ENCODE measurements at regions not wholly inside any gene's neighbourhood (a gene's known extent, or its start where the extent isn't known, plus 50 kb on each side); places are given as distances from the start of the nearest gene placed in this dataset.

- Histone ChIP-seq H3K27ac (ENCODE audit: low read depth in 1 of 2, low read length in 2 of 2) (no peak overlapping the region), H3K36me3 (ENCODE audit: control insufficient read depth in 1 of 2, insufficient read depth in 2 of 2, low read length in 1 of 2) (no peaks in the 10 kb centered on the region), H3K27me3 (ENCODE audit: control insufficient read depth in 1 of 2, insufficient read depth in 2 of 2, low read length in 1 of 2) (no peaks in the 10 kb centered on the region), H3K4me1 (ENCODE audit: control insufficient read depth in 1 of 2, insufficient read depth in 2 of 2, low read length in 2 of 2) (no peaks in the 10 kb centered on the region), H3K4me3 (ENCODE audit: low read length in 2 of 2) (no peak overlapping the region), H3K9me3 (ENCODE audit: control insufficient read depth, low read length) (no peaks in the 10 kb centered on the region)
- ATAC-seq (ENCODE audit: low FRiP score) (no peak), DNase-seq (no peak)
- 58 to 70% methylated on average over 5 of the region's 5 CpGs for WGBS, 2 donors
- intact Hi-C loops (cut with DNase I): no loop called here
These were observed 246.8 kb upstream of the STXBP5 start for GRCh38 chr6:146957181-146958093.

GRCh38 chr6:146961831-146962230 lies 242.4 kb upstream of the STXBP5 start:
- H3K4me1 ChIP-seq (ENCODE audit: control insufficient read depth in 1 of 2, insufficient read depth in 2 of 2, low read length in 2 of 2): no peaks in the 10 kb centered on the region
- intact Hi-C loops (cut with DNase I): no loop called here
- DNase-seq (no peak), ATAC-seq (ENCODE audit: low FRiP score) (no peak)
- H3K36me3 ChIP-seq (ENCODE audit: control insufficient read depth in 1 of 2, insufficient read depth in 2 of 2, low read length in 1 of 2): no peaks in the 10 kb centered on the region
- H3K4me3 ChIP-seq (ENCODE audit: low read length in 2 of 2): no peak overlapping the region
- no peak overlapping the region for H3K27ac ChIP-seq (ENCODE audit: low read depth in 1 of 2, low read length in 2 of 2)
- 93 to 96% methylated on average over 1 of the region's 1 CpG for WGBS, 2 donors
- peaks cover 2% of the 10 kb centered on the region for H3K9me3 ChIP-seq (ENCODE audit: control insufficient read depth, low read length)
- no peaks in the 10 kb centered on the region for H3K27me3 ChIP-seq (ENCODE audit: control insufficient read depth in 1 of 2, insufficient read depth in 2 of 2, low read length in 1 of 2)

GRCh38 chr6:146962329-146962728 lies 241.9 kb upstream of the STXBP5 start:
- H3K4me1 ChIP-seq (ENCODE audit: control insufficient read depth in 1 of 2, insufficient read depth in 2 of 2, low read length in 2 of 2): no peaks in the 10 kb centered on the region
- DNase-seq (no peak), ATAC-seq (ENCODE audit: low FRiP score) (no peak)
- WGBS, 2 donors: 58 to 82% methylated on average over 2 of the region's 2 CpGs
- intact Hi-C loops (cut with DNase I): no loop called here
- H3K27me3 ChIP-seq (ENCODE audit: control insufficient read depth in 1 of 2, insufficient read depth in 2 of 2, low read length in 1 of 2): no peaks in the 10 kb centered on the region
- H3K36me3 ChIP-seq (ENCODE audit: control insufficient read depth in 1 of 2, insufficient read depth in 2 of 2, low read length in 1 of 2): no peaks in the 10 kb centered on the region
- peaks cover 2% of the 10 kb centered on the region for H3K9me3 ChIP-seq (ENCODE audit: control insufficient read depth, low read length)
- H3K4me3 ChIP-seq (ENCODE audit: low read length in 2 of 2): no peak overlapping the region
- H3K27ac ChIP-seq (ENCODE audit: low read depth in 1 of 2, low read length in 2 of 2): no peak overlapping the region

GRCh38 chr6:146965110-146965689 lies 239.0 kb upstream of the STXBP5 start:
- intact Hi-C loops (cut with DNase I): no loop called here
- DNase-seq (no peak), ATAC-seq (ENCODE audit: low FRiP score) (no peak)
- no peak overlapping the region for H3K27ac ChIP-seq (ENCODE audit: low read depth in 1 of 2, low read length in 2 of 2)
- WGBS, 2 donors: 95 to 99% methylated on average over 1 of the region's 1 CpG
- peaks cover 0 to 3% of the 10 kb centered on the region in 2 donors for H3K4me1 ChIP-seq (ENCODE audit: control insufficient read depth in 1 of 2, insufficient read depth in 2 of 2, low read length in 2 of 2)
- peaks cover 2% of the 10 kb centered on the region for H3K9me3 ChIP-seq (ENCODE audit: control insufficient read depth, low read length)
- no peaks in the 10 kb centered on the region for H3K36me3 ChIP-seq (ENCODE audit: control insufficient read depth in 1 of 2, insufficient read depth in 2 of 2, low read length in 1 of 2)
- no peaks in the 10 kb centered on the region for H3K27me3 ChIP-seq (ENCODE audit: control insufficient read depth in 1 of 2, insufficient read depth in 2 of 2, low read length in 1 of 2)
- H3K4me3 ChIP-seq (ENCODE audit: low read length in 2 of 2): no peak overlapping the region

- H3K27ac ChIP-seq (ENCODE audit: low read depth in 1 of 2, low read length in 2 of 2): no peak overlapping the region
- DNase-seq (no peak), ATAC-seq (ENCODE audit: low FRiP score) (no peak)
- no peak overlapping the region for H3K4me3 ChIP-seq (ENCODE audit: low read length in 2 of 2)
- WGBS, 2 donors: 4 to 7% methylated on average over 4 of the region's 4 CpGs
- H3K27me3 ChIP-seq (ENCODE audit: control insufficient read depth in 1 of 2, insufficient read depth in 2 of 2, low read length in 1 of 2): no peaks in the 10 kb centered on the region
- peaks cover 2% of the 10 kb centered on the region for H3K9me3 ChIP-seq (ENCODE audit: control insufficient read depth, low read length)
- peaks cover 0 to 3% of the 10 kb centered on the region in 2 donors for H3K4me1 ChIP-seq (ENCODE audit: control insufficient read depth in 1 of 2, insufficient read depth in 2 of 2, low read length in 2 of 2)
- no peaks in the 10 kb centered on the region for H3K36me3 ChIP-seq (ENCODE audit: control insufficient read depth in 1 of 2, insufficient read depth in 2 of 2, low read length in 1 of 2)
- intact Hi-C loops (cut with DNase I): no loop called here
These were observed 236.0 kb upstream of the STXBP5 start for GRCh38 chr6:146968041-146968760.

DNA sequence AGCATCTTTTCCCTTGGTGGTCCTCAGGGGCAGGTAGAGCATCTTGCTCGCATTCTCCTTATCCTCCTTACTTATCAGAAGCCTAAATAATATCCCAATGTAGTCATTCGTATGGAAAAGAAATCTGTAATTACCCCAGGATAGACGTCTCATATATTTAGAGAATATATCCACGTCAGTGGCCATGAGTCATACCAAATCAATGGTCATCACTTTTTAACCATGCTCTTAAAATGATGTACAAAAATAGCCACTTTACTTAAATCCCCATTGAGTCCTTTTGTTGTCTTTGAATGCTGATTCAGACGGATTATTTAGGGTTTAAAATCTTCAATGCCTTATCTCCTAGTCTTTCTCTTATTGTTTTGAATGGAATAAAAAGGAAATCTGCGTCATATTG lies 231.7 kb upstream of the STXBP5 start:
- intact Hi-C loops (cut with DNase I): no loop called here
- Histone ChIP-seq H3K4me1 (ENCODE audit: control insufficient read depth in 1 of 2, insufficient read depth in 2 of 2, low read length in 2 of 2) (peaks cover 0 to 3% of the 10 kb centered on the region in 2 donors), H3K27me3 (ENCODE audit: control insufficient read depth in 1 of 2, insufficient read depth in 2 of 2, low read length in 1 of 2) (no peaks in the 10 kb centered on the region), H3K36me3 (ENCODE audit: control insufficient read depth in 1 of 2, insufficient read depth in 2 of 2, low read length in 1 of 2) (no peaks in the 10 kb centered on the region), H3K9me3 (ENCODE audit: control insufficient read depth, low read length) (no peaks in the 10 kb centered on the region), H3K4me3 (ENCODE audit: low read length in 2 of 2) (no peak overlapping the region), H3K27ac (ENCODE audit: low read depth in 1 of 2, low read length in 2 of 2) (no peak overlapping the region)
- no peak for ATAC-seq (ENCODE audit: low FRiP score)
- no peak for DNase-seq
- 64 to 82% methylated on average over 6 of the region's 6 CpGs for WGBS, 2 donors

- no peak for DNase-seq
These were observed 229.9 kb upstream of the STXBP5 start for GRCh38 chr6:146974351-146974750.

GRCh38 chr6:146975093-146975492 lies 229.1 kb upstream of the STXBP5 start:
- WGBS, 2 donors: 83 to 91% methylated on average over 3 of the region's 3 CpGs
- ATAC-seq (ENCODE audit: low FRiP score): no peak
- no peak for DNase-seq

More at GRCh38 chr6:146974351-146974750, 229.9 kb upstream of the STXBP5 start:
- no peak for ATAC-seq (ENCODE audit: low FRiP score)
- Histone ChIP-seq H3K27me3 (ENCODE audit: control insufficient read depth in 1 of 2, insufficient read depth in 2 of 2, low read length in 1 of 2) (no peaks in the 10 kb centered on the region), H3K36me3 (ENCODE audit: control insufficient read depth in 1 of 2, insufficient read depth in 2 of 2, low read length in 1 of 2) (no peaks in the 10 kb centered on the region), H3K4me1 (ENCODE audit: control insufficient read depth in 1 of 2, insufficient read depth in 2 of 2, low read length in 2 of 2) (no peaks in the 10 kb centered on the region), H3K4me3 (ENCODE audit: low read length in 2 of 2) (no peak overlapping the region), H3K9me3 (ENCODE audit: control insufficient read depth, low read length) (no peaks in the 10 kb centered on the region), H3K27ac (ENCODE audit: low read depth in 1 of 2, low read length in 2 of 2) (no peak overlapping the region)
- 29 to 33% methylated on average over 3 of the region's 3 CpGs for WGBS, 2 donors
- intact Hi-C loops (cut with DNase I): no loop called here

More at GRCh38 chr6:146975093-146975492, 229.1 kb upstream of the STXBP5 start:
- no peak overlapping the region for H3K4me3 ChIP-seq (ENCODE audit: low read length in 2 of 2)
- no peaks in the 10 kb centered on the region for H3K4me1 ChIP-seq (ENCODE audit: control insufficient read depth in 1 of 2, insufficient read depth in 2 of 2, low read length in 2 of 2)
- intact Hi-C loops (cut with DNase I): no loop called here
- no peak overlapping the region for H3K27ac ChIP-seq (ENCODE audit: low read depth in 1 of 2, low read length in 2 of 2)
- no peaks in the 10 kb centered on the region for H3K9me3 ChIP-seq (ENCODE audit: control insufficient read depth, low read length)
- H3K27me3 ChIP-seq (ENCODE audit: control insufficient read depth in 1 of 2, insufficient read depth in 2 of 2, low read length in 1 of 2): no peaks in the 10 kb centered on the region
- H3K36me3 ChIP-seq (ENCODE audit: control insufficient read depth in 1 of 2, insufficient read depth in 2 of 2, low read length in 1 of 2): no peaks in the 10 kb centered on the region
